GM12878 (cell line): ENCODE measurements at regions not wholly inside any gene's neighbourhood (a gene's known extent, or its start where the extent isn't known, plus 50 kb on each side); places are given as distances from the start of the nearest gene placed in this dataset.

Experiments
- ATAC-seq: fragments of 200-7000 bp; cut with Tn5 transposase; 3 replicates; pipeline ENCODE4 v1.9.1; 2020; ENCODE audit warnings: mild to moderate bottlenecking, moderate library complexity
- BruUV-seq: library from RNA; stranded (reverse); fragments of 400-500 nt; replicated peaks from 2 replicates; lab custom pipeline; 2021; lab: Mats Ljungman, UMichigan
- CTCF ChIA-PET: fragments of 300-600 bp; sonication (Branson Sonifier 250); formaldehyde crosslinking; extraction: SDS; loops from one replicate; lab custom pipeline; 2021; ENCODE audit warnings: inconsistent platforms; lab: Yijun Ruan, JAX
- POLR2A ChIA-PET: fragments of 350-600 bp; formaldehyde crosslinking; extraction: SDS; loops from one replicate; lab custom pipeline; 2021; ENCODE audit warnings: inconsistent platforms; lab: Charles Lee
- RAD21 ChIA-PET: fragments of 300-600 bp; sonication (Branson Sonifier 250); formaldehyde crosslinking; loops from one replicate; lab custom pipeline; 2023; ENCODE audit warnings: antibody characterized with exemption; ENCODE audit not compliant: unreplicated experiment; lab: Charles Lee
- SMC1A ChIA-PET: fragments of 300-600 bp; sonication (Branson Sonifier 250); formaldehyde crosslinking; loops from one replicate; lab custom pipeline; 2023; ENCODE audit not compliant: unreplicated experiment, uncharacterized antibody; lab: Charles Lee
- DNase-seq: peaks from one replicate; pipeline ENCODE4 v3.0.0-alpha.2; 2011; ENCODE audit warnings: low read depth, low spot score
- FAIRE-seq: peaks from 3 replicates; lab custom pipeline; 2011; peaks lifted over from hg19 to GRCh38; lab: Jason Lieb, UNC
- H2AFZ ChIP-seq: 2 replicates; pipeline ENCODE4 v1.6.0; 2011; ENCODE audit warnings: low read depth, low read length, control low read depth; ENCODE audit not compliant: control insufficient read depth
- H3K27ac ChIP-seq: 2 replicates; pipeline ENCODE4 v1.5.1; 2011; ENCODE audit warnings: control low read depth; ENCODE audit not compliant: control insufficient read depth, insufficient read depth
- H3K27me3 ChIP-seq, 2 experiments: replicated peaks in 1 of 2; 2 replicates each; pipeline versions ENCODE4 v1.6.0 to v1.6.1; 2011; ENCODE audit warnings: low read length in 1 of 2; ENCODE audit not compliant: control insufficient read depth in 2 of 2, insufficient read depth in 2 of 2
- H3K36me3 ChIP-seq, 2 experiments: 2 replicates each; pipeline ENCODE4 v1.5.1; 2011; ENCODE audit warnings: low read length in 1 of 2; ENCODE audit not compliant: control insufficient read depth in 2 of 2, insufficient read depth in 2 of 2
- H3K4me1 ChIP-seq: 2 replicates; pipeline ENCODE4 v1.6.1; 2011; ENCODE audit warnings: mild to moderate bottlenecking, low read length, moderate library complexity, mixed read lengths; ENCODE audit not compliant: control insufficient read depth, insufficient read depth
- H3K4me2 ChIP-seq: 2 replicates; pipeline ENCODE4 v1.6.0; 2011; ENCODE audit warnings: control low read depth; ENCODE audit not compliant: control insufficient read depth, insufficient read depth
- H3K4me3 ChIP-seq: fragments of 200-600 bp; sonication (generic); 2 replicates; pipeline ENCODE4 v1.5.1; 2016
- H3K79me2 ChIP-seq: 2 replicates; pipeline ENCODE4 v1.6.0; 2011; ENCODE audit warnings: low read length; ENCODE audit not compliant: control insufficient read depth, insufficient read depth
- H3K9ac ChIP-seq: 2 replicates; pipeline ENCODE4 v1.8.0; 2011; ENCODE audit warnings: low read length, control low read depth, mixed read lengths; ENCODE audit not compliant: control insufficient read depth, insufficient read depth
- H3K9me3 ChIP-seq: replicated peaks from 3 replicates; pipeline ENCODE4 v1.5.1; 2011; ENCODE audit warnings: mild to moderate bottlenecking, low read length; ENCODE audit not compliant: control insufficient read depth, insufficient read depth
- H4K20me1 ChIP-seq: 2 replicates; pipeline ENCODE4 v1.6.0; 2011; ENCODE audit not compliant: control insufficient read depth, insufficient read depth
- ASH2L ChIP-seq: fragments of 300-600, 200-600 bp; sonication (generic); IDR thresholded peaks from 2 replicates; pipeline ENCODE4 v1.6.1; 2017; ENCODE audit warnings: low read depth, mild to moderate bottlenecking, borderline replicate concordance
- EP300 ChIP-seq, 2 experiments: fragments of 150-350 bp in 1 of 2; IDR thresholded peaks; 2 replicates each; pipeline ENCODE4 v1.6.1; 2011 to 2012; ENCODE audit warnings: low read depth in 2 of 2, low read length in 2 of 2, borderline replicate concordance in 1 of 2, improper control_type of control experiment in 1 of 2, inconsistent platforms in 1 of 2; ENCODE audit not compliant: control insufficient read depth in 1 of 2
- FOS ChIP-seq: IDR thresholded peaks from 3 replicates; pipeline ENCODE4 v1.6.1; 2011; ENCODE audit warnings: borderline replicate concordance; ENCODE audit not compliant: insufficient read length; ENCODE audit errors: extremely low read depth
- HDAC6 ChIP-seq: fragments of 200-600 bp; sonication (generic); IDR thresholded peaks from one replicate; pipeline ENCODE4 v1.8.0; 2017; ENCODE audit warnings: antibody characterized with exemption; ENCODE audit not compliant: unreplicated experiment
- HDGF ChIP-seq: fragments of 450-650 bp; IDR thresholded peaks from 2 replicates; pipeline ENCODE4 v1.6.1; 2016; ENCODE audit warnings: antibody characterized with exemption
- IKZF1 ChIP-seq: fragments of 450-650 bp; conservative IDR thresholded peaks from 2 replicates; pipeline ENCODE4 v1.6.1; 2017; ENCODE audit warnings: antibody characterized with exemption, mild to moderate bottlenecking
- JUND ChIP-seq: IDR thresholded peaks from 2 replicates; pipeline ENCODE4 v1.6.1; 2012; ENCODE audit warnings: low read depth, mild to moderate bottlenecking, low read length, improper control_type of control experiment, moderate library complexity
- MTA2 ChIP-seq: fragments of 450-650 bp; IDR thresholded peaks from 2 replicates; pipeline ENCODE4 v1.6.1; 2016; ENCODE audit warnings: low read depth, mild to moderate bottlenecking, moderate library complexity
- MTA3 ChIP-seq: IDR thresholded peaks from 2 replicates; pipeline ENCODE4 v1.6.1; 2012; ENCODE audit warnings: low read length, inconsistent platforms, borderline replicate concordance
- NR2C1 ChIP-seq: fragments of 450-650 bp; IDR thresholded peaks from 2 replicates; pipeline ENCODE4 v1.6.1; 2017; ENCODE audit warnings: antibody characterized with exemption, mild to moderate bottlenecking, moderate library complexity
- POLR2A ChIP-seq: IDR thresholded peaks from 2 replicates; pipeline ENCODE4 v1.6.1; 2011; ENCODE audit warnings: low read depth, mild to moderate bottlenecking, low read length
- SMARCA5 ChIP-seq: fragments of 450-650 bp; IDR thresholded peaks from 2 replicates; pipeline ENCODE4 v1.6.1; 2017; ENCODE audit warnings: mild to moderate bottlenecking
- STAT1 ChIP-seq: fragments of 450-650 bp; conservative IDR thresholded peaks from 2 replicates; pipeline ENCODE4 v1.6.1; 2014; ENCODE audit warnings: antibody characterized with exemption, mild to moderate bottlenecking
- WRNIP1 ChIP-seq: IDR thresholded peaks from 2 replicates; pipeline ENCODE4 v1.6.1; 2011; ENCODE audit warnings: low read depth, low read length, improper control_type of control experiment, borderline replicate concordance
- WGBS: methylation state at CpG from one replicate; pipeline ENCODE4 v1.1.6; 2016; ENCODE audit warnings: low lambda C conversion rate; ENCODE audit not compliant: insufficient replicate concordance, insufficient coverage; ENCODE audit errors: missing lambda C conversion rate; 5-methylcytosine and 5-hydroxymethylcytosine counted together
- in situ Hi-C: fragments of 300-500 bp; cut with MboI; formaldehyde crosslinking; loops from 9 replicates; pipeline ENCODE4 v1.14.3; 2018; ENCODE audit warnings: mixed read lengths
- intact Hi-C: fragments of 100-400 bp; cut with micrococcal nuclease; formaldehyde crosslinking; loops from one replicate; pipeline ENCODE4 v1.14.2; 2022; ENCODE audit not compliant: unreplicated experiment
- TF ChIP-seq, protein P1 (sequence below): fragments of 450-650 bp; IDR thresholded peaks from 2 replicates; pipeline ENCODE4 v1.6.1; 2017; ENCODE audit warnings: mild to moderate bottlenecking, low read depth, inconsistent platforms; ENCODE audit not compliant: poor library complexity, severe bottlenecking
- TF ChIP-seq, protein P2 (sequence below): fragments of 450-650 bp; IDR thresholded peaks from 2 replicates; pipeline ENCODE4 v1.6.1; 2017; ENCODE audit warnings: mild to moderate bottlenecking, moderate library complexity
- TF ChIP-seq, protein P3 (sequence below): fragments of 450-650 bp; formaldehyde crosslinking; IDR thresholded peaks from 2 replicates; pipeline ENCODE4 v1.5.0; 2022; ENCODE audit warnings: mild to moderate bottlenecking, missing genetic modification characterization

DNA sequence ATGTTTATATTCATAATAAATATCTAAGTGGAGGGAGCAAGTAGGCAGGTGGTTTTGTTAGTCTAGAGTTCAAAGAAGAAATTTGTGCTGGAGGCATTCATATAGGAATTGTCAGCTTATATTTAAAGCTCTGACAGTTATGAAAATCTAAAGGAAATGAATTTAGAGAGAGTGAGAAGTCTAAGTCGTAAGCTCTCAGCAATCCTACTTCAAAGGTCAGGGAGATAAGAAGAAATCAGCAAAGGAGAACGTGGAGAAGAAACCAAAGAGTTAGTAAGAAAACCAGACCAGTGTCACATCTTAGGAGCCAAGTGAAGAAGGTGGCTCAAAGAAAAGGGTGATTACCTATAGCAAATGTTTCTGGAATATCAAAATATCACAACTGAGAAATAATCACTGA is 241.8 kb downstream of the FSCB start:
- WGBS = 0% methylated on average over 2 of the region's 2 CpGs
- ChIA-PET POLR2A (no interaction called here), SMC1A (no interaction called here), CTCF (no interaction called here), RAD21 (no interaction called here)
- no peak for ATAC-seq
- no peaks in the 10 kb centered on the region for H4K20me1 ChIP-seq
- H3K4me3 ChIP-seq = no peak overlapping the region
- no peak overlapping the region for H3K4me2 ChIP-seq
- H3K79me2 ChIP-seq = no peaks in the 10 kb centered on the region
- FAIRE-seq = no peak
- H3K27ac ChIP-seq = no peak overlapping the region
- H3K36me3 ChIP-seq = no peaks in the 10 kb centered on the region
- no peak overlapping the region for H2AFZ ChIP-seq
- H3K9me3 ChIP-seq = no peaks in the 10 kb centered on the region
- no TSS peak for BruUV-seq
- DNase-seq = no peak
- no peaks in the 10 kb centered on the region for H3K27me3 ChIP-seq
- H3K4me1 ChIP-seq = no peaks in the 10 kb centered on the region
- intact Hi-C loops = no loop called here
- in situ Hi-C loops = no loop called here
- no peak overlapping the region for H3K9ac ChIP-seq
- TF ChIP-seq HDGF (no peak), JUND (no peak), EP300 (IDR thresholded peaks at IDR 0.05; ENCODE audit: borderline replicate concordance in 1 of 2, control insufficient read depth in 1 of 2, low read depth in 2 of 2, low read length in 2 of 2) (no peak), NR2C1 (no peak), MTA3 (no peak), POLR2A (no peak), MTA2 (no peak), WRNIP1 (no peak), SMARCA5 (no peak), ASH2L (no peak), FOS (no peak), IKZF1 (no peak), STAT1 (no peak), HDAC6 (no peak)
- TF ChIP-seq, protein P1, sequence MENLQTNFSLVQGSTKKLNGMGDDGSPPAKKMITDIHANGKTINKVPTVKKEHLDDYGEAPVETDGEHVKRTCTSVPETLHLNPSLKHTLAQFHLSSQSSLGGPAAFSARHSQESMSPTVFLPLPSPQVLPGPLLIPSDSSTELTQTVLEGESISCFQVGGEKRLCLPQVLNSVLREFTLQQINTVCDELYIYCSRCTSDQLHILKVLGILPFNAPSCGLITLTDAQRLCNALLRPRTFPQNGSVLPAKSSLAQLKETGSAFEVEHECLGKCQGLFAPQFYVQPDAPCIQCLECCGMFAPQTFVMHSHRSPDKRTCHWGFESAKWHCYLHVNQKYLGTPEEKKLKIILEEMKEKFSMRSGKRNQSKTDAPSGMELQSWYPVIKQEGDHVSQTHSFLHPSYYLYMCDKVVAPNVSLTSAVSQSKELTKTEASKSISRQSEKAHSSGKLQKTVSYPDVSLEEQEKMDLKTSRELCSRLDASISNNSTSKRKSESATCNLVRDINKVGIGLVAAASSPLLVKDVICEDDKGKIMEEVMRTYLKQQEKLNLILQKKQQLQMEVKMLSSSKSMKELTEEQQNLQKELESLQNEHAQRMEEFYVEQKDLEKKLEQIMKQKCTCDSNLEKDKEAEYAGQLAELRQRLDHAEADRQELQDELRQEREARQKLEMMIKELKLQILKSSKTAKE = no peak
- TF ChIP-seq, protein P2, sequence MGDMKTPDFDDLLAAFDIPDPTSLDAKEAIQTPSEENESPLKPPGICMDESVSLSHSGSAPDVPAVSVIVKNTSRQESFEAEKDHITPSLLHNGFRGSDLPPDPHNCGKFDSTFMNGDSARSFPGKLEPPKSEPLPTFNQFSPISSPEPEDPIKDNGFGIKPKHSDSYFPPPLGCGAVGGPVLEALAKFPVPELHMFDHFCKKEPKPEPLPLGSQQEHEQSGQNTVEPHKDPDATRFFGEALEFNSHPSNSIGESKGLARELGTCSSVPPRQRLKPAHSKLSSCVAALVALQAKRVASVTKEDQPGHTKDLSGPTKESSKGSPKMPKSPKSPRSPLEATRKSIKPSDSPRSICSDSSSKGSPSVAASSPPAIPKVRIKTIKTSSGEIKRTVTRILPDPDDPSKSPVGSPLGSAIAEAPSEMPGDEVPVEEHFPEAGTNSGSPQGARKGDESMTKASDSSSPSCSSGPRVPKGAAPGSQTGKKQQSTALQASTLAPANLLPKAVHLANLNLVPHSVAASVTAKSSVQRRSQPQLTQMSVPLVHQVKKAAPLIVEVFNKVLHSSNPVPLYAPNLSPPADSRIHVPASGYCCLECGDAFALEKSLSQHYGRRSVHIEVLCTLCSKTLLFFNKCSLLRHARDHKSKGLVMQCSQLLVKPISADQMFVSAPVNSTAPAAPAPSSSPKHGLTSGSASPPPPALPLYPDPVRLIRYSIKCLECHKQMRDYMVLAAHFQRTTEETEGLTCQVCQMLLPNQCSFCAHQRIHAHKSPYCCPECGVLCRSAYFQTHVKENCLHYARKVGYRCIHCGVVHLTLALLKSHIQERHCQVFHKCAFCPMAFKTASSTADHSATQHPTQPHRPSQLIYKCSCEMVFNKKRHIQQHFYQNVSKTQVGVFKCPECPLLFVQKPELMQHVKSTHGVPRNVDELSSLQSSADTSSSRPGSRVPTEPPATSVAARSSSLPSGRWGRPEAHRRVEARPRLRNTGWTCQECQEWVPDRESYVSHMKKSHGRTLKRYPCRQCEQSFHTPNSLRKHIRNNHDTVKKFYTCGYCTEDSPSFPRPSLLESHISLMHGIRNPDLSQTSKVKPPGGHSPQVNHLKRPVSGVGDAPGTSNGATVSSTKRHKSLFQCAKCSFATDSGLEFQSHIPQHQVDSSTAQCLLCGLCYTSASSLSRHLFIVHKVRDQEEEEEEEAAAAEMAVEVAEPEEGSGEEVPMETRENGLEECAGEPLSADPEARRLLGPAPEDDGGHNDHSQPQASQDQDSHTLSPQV = no peak
- TF ChIP-seq, protein P3, sequence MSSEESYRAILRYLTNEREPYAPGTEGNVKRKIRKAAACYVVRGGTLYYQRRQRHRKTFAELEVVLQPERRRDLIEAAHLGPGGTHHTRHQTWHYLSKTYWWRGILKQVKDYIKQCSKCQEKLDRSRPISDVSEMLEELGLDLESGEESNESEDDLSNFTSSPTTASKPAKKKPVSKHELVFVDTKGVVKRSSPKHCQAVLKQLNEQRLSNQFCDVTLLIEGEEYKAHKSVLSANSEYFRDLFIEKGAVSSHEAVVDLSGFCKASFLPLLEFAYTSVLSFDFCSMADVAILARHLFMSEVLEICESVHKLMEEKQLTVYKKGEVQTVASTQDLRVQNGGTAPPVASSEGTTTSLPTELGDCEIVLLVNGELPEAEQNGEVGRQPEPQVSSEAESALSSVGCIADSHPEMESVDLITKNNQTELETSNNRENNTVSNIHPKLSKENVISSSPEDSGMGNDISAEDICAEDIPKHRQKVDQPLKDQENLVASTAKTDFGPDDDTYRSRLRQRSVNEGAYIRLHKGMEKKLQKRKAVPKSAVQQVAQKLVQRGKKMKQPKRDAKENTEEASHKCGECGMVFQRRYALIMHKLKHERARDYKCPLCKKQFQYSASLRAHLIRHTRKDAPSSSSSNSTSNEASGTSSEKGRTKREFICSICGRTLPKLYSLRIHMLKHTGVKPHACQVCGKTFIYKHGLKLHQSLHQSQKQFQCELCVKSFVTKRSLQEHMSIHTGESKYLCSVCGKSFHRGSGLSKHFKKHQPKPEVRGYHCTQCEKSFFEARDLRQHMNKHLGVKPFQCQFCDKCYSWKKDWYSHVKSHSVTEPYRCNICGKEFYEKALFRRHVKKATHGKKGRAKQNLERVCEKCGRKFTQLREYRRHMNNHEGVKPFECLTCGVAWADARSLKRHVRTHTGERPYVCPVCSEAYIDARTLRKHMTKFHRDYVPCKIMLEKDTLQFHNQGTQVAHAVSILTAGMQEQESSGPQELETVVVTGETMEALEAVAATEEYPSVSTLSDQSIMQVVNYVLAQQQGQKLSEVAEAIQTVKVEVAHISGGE = no peak
